LNCaP clone FGC (cell line): ENCODE measurements at regions not wholly inside any gene's neighbourhood (a gene's known extent, or its start where the extent isn't known, plus 50 kb on each side); places are given as distances from the start of the nearest gene placed in this dataset.

Experiments used
- DNase-seq: peaks from one replicate; pipeline ENCODE4 v3.0.0-alpha.2; 2011; ENCODE audit warnings: low read depth
- H3K4me3 ChIP-seq: 2 replicates; pipeline ENCODE4 v1.5.1; 2011; ENCODE audit warnings: mild to moderate bottlenecking, low read depth, low read length, control low read depth
- TF ChIP-seq, protein P1 (sequence below): IDR thresholded peaks from 2 replicates; pipeline ENCODE4 v1.5.1; 2012; ENCODE audit warnings: mild to moderate bottlenecking; ENCODE audit not compliant: control insufficient read depth, insufficient read depth; ENCODE audit errors: extremely low read depth

DNA sequence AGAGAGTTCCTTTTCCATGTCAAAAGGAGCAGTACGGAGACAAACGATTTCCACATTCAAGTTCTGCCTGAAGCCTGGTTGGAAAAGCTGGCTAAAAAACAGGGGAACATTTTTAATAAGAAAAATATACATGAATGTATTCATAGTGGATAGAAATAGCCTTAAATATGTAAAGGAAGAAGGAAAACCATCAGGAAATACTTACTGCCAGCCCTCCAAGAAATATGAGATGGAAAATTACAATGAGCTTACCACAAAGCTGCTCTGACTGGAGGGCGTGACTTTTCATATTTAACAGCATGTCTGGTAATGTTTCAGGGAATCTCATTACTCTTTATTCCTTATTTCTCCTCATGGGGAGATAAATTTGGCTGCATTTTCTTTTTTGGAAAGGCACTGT is 75.9 kb upstream of the ZDHHC17 start:
- DNase-seq = no peak
- no peak overlapping the region for H3K4me3 ChIP-seq
- TF ChIP-seq, protein P1, sequence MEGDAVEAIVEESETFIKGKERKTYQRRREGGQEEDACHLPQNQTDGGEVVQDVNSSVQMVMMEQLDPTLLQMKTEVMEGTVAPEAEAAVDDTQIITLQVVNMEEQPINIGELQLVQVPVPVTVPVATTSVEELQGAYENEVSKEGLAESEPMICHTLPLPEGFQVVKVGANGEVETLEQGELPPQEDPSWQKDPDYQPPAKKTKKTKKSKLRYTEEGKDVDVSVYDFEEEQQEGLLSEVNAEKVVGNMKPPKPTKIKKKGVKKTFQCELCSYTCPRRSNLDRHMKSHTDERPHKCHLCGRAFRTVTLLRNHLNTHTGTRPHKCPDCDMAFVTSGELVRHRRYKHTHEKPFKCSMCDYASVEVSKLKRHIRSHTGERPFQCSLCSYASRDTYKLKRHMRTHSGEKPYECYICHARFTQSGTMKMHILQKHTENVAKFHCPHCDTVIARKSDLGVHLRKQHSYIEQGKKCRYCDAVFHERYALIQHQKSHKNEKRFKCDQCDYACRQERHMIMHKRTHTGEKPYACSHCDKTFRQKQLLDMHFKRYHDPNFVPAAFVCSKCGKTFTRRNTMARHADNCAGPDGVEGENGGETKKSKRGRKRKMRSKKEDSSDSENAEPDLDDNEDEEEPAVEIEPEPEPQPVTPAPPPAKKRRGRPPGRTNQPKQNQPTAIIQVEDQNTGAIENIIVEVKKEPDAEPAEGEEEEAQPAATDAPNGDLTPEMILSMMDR = no peak

DNA sequence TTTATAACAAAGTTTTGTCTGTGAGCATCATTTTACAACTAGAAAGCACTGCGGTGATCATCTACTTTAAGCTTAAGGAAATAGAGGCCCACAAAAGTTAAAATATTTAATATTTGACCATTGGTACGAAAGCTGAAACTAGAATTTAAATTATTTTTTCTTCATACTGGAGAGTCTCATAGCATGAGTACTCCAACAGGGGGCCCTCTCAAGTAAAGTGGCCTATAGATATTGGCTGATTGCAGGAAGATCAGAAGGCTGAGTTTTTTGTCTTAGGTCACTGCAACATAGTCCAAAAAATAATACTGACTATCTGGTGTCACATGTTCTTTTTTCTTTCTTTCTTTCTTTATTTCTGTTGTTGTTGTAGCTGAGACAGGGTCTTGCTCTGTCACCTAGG is 75.3 kb upstream of the ZDHHC17 start:
- H3K4me3 ChIP-seq = no peak overlapping the region
- TF ChIP-seq, protein P1 = no peak
- no peak for DNase-seq

GRCh38 chr12:76690921-76691700 is 72.8 kb upstream of the ZDHHC17 start:
- no peak for DNase-seq
- H3K4me3 ChIP-seq = no peak overlapping the region
- TF ChIP-seq, protein P1 = no peak

DNA sequence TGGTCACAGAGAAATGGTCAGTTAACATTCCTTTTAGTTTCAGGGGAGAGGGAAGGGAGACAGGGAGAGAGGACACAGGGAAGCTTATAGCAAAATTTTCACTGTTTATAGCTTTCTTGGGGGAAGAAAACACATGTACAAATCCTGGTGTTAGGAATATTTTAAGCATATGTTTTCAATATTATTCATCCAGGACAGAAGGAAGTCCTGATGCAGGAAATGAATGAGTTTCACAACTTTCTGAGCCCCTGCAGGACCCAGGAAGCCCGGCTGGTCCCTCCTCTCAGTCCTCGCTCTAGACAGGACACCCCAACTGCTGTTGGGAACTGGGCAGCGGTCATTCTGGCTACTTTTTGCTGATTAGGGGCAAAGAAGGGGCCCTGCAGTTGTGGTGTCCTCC is 71.1 kb upstream of the ZDHHC17 start:
- no peak for DNase-seq
- no peak overlapping the region for H3K4me3 ChIP-seq
- TF ChIP-seq, protein P1 = no peak

DNA sequence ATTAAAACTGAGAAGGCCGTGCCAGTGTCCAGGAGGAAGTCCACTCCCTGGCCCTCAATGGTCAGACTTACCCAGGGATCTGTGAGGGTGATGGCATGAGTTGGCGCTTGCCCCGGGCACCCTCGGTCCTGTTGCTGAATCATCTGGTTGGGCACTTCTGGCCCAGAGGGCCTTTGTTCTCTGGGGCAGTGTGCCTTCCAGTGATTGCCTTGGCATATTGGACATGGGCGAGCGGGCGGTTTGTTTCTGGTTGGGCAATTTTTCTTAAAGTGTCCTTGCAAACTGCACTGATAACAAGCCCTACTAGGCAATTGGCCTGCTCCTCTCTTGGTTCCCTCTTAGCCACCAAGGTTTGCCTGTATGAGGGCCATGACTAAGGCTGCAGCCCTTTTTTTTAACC is 69.5 kb upstream of the ZDHHC17 start:
- TF ChIP-seq, protein P1 = no peak
- no peak overlapping the region for H3K4me3 ChIP-seq
- no peak for DNase-seq

DNA sequence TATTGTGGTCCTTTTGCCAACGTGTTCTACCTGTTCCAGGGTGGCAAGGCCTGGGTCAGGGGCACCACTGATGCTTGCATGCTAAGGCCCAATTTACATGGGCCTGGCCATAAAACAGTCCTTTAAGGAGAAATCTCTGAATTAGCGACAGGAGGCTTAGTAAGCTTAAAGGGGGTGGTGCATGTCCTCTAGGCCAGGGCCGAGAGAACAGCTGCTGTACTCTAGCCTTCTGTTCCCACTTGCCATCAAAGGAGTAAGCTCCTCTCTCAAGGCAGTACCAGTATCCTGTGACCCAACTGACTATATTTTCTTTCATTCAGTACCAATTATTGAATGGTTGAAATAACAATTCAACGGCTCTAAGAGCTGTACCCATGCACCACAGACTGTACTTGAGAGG is 67.7 kb upstream of the ZDHHC17 start:
- DNase-seq = no peak
- no peak overlapping the region for H3K4me3 ChIP-seq
- TF ChIP-seq, protein P1 = no peak

- no peak overlapping the region for H3K4me3 ChIP-seq
- TF ChIP-seq, protein P1 = no peak
- DNase-seq = no peak
Measured at GRCh38 chr12:76697849-76698248, 66.1 kb upstream of the ZDHHC17 start.
